OCI-LY3 (cell line): ENCODE measurements at regions not wholly inside any gene's neighbourhood (a gene's known extent, or its start where the extent isn't known, plus 50 kb on each side); places are given as distances from the start of the nearest gene placed in this dataset.

Experiments
- H2AFZ ChIP-seq: fragments of 200-600, 300-600 bp; shearing (Covaris generic); 2 replicates; pipeline ENCODE4 v1.6.0; 2014; ENCODE audit warnings: antibody characterized with exemption, low read depth, low read length
- H3K27ac ChIP-seq: fragments of 200-600, 300-600 bp; sonication (generic); 2 replicates; pipeline ENCODE4 v1.5.1; 2014; ENCODE audit warnings: mild to moderate bottlenecking, low read length, moderate library complexity, mixed read lengths
- H3K27me3 ChIP-seq: fragments of 200-600, 300-600 bp; sonication (generic); 2 replicates; pipeline ENCODE4 v1.6.1; 2014; ENCODE audit warnings: low read depth, low read length, mixed read lengths
- H3K36me3 ChIP-seq: fragments of 200-600, 300-600 bp; sonication (generic); replicated peaks from 2 replicates; pipeline ENCODE3; 2014; ENCODE audit warnings: low read depth, low read length, mixed read lengths
- H3K4me1 ChIP-seq: fragments of 300-600, 200-600 bp; sonication (generic); 2 replicates; pipeline ENCODE4 v1.6.1; 2014; ENCODE audit warnings: low read length, mixed read lengths
- H3K4me2 ChIP-seq: fragments of 200-600, 300-600 bp; sonication (generic); 2 replicates; pipeline ENCODE4 v1.6.1; 2014; ENCODE audit warnings: low read length, mixed read lengths
- H3K4me3 ChIP-seq: fragments of 300-600, 200-600 bp; sonication (generic); 2 replicates; pipeline ENCODE4 v1.5.1; 2014; ENCODE audit warnings: antibody characterized with exemption, mild to moderate bottlenecking, low read length, moderate library complexity
- H3K79me2 ChIP-seq: fragments of 300-600, 200-600 bp; shearing (Covaris generic); 2 replicates; pipeline ENCODE4 v1.6.1; 2014; ENCODE audit warnings: mild to moderate bottlenecking, low read length, mixed read lengths
- H3K9ac ChIP-seq: fragments of 300-600, 200-600 bp; shearing (Covaris generic); 2 replicates; pipeline ENCODE4 v1.6.0; 2014; ENCODE audit warnings: mild to moderate bottlenecking, low read length, moderate library complexity
- H3K9me3 ChIP-seq: fragments of 200-600, 300-600 bp; shearing (Covaris generic); 2 replicates; pipeline ENCODE4 v1.6.1; 2014; ENCODE audit warnings: low read length, mixed read lengths; ENCODE audit not compliant: insufficient read depth
- H4K20me1 ChIP-seq: fragments of 200-600, 300-600 bp; sonication (generic); 2 replicates; pipeline ENCODE4 v1.6.1; 2016; ENCODE audit warnings: low read length, mixed read lengths; ENCODE audit not compliant: insufficient read depth
- CTCF ChIP-seq: fragments of 200-600, 300-600 bp; sonication (generic); IDR thresholded peaks from 2 replicates; pipeline ENCODE4 v1.5.1; 2014; ENCODE audit warnings: antibody characterized with exemption, low read length, low read depth
- EZH2phosphoT487 ChIP-seq: fragments of 200-600 bp; shearing (Covaris generic); IDR thresholded peaks from 2 replicates; pipeline ENCODE4 v1.6.1; 2018; ENCODE audit warnings: antibody characterized with exemption, mixed run types, low read depth

DNA sequence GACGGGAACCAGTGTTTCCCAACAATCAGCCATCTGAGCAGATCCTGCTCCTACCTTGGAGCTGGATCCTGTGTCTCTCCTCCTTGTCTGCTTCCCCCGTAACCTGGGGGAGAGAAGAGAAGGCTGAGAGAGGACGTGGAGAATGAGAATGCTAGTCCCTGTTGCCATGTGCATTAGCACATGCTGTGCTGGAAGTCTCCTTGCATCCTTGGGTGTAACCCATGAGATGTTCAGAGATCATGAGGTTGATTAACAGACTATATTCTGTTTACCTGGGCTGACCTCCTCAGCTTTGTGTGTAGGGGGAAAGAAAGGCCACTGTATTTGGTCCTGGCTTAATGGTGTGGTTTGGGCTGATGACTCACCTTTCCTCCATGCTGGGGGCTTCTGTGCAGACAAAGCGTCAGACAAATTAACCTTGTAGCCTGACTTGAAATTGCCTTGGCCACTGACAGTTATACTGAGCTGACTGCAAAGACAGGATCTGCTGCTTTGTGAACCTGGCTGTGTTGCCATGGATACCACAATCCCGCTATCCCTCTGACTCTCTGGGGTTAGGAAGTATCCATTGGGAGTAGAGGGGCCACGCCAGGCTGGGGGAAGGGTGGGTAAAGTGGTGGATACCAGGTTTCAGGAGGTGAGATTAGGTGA lies 243.7 kb upstream of the CHD6 start:
- TF ChIP-seq CTCF (no peak), EZH2phosphoT487 (no peak)
- no peak overlapping the region for H2AFZ ChIP-seq

GRCh38 chr20:41854765-41855164 lies 236.6 kb upstream of the CHD6 start:
- H3K79me2 ChIP-seq = no peaks in the 10 kb centered on the region
- TF ChIP-seq CTCF (no peak), EZH2phosphoT487 (no peak)
- H3K27me3 ChIP-seq = peaks cover 56% of the 10 kb centered on the region
- H3K9me3 ChIP-seq = no peaks in the 10 kb centered on the region
- H3K4me2 ChIP-seq = no peak overlapping the region
- no peak overlapping the region for H3K4me3 ChIP-seq
- no peaks in the 10 kb centered on the region for H3K4me1 ChIP-seq
- H3K36me3 ChIP-seq = no peaks in the 10 kb centered on the region
- H4K20me1 ChIP-seq = no peaks in the 10 kb centered on the region
- H3K27ac ChIP-seq = no peak overlapping the region
- H2AFZ ChIP-seq = no peak overlapping the region
- no peak overlapping the region for H3K9ac ChIP-seq

More for the DNA sequence above, 243.7 kb upstream of the CHD6 start:
- H3K36me3 ChIP-seq = no peaks in the 10 kb centered on the region
- no peak overlapping the region for H3K4me2 ChIP-seq
- H3K27me3 ChIP-seq = peaks cover 13% of the 10 kb centered on the region
- no peak overlapping the region for H3K27ac ChIP-seq
- no peak overlapping the region for H3K4me3 ChIP-seq
- H4K20me1 ChIP-seq = no peaks in the 10 kb centered on the region
- H3K9me3 ChIP-seq = no peaks in the 10 kb centered on the region
- H3K9ac ChIP-seq = no peak overlapping the region
- H3K79me2 ChIP-seq = no peaks in the 10 kb centered on the region
- H3K4me1 ChIP-seq = peaks cover 6% of the 10 kb centered on the region; the same call in 1 of the 2 replicates

- H3K79me2 ChIP-seq = no peaks in the 10 kb centered on the region
- no peak overlapping the region for H3K9ac ChIP-seq
- no peak for TF ChIP-seq CTCF
- TF ChIP-seq EZH2phosphoT487 = no peak
- no peaks in the 10 kb centered on the region for H4K20me1 ChIP-seq
- no peaks in the 10 kb centered on the region for H3K9me3 ChIP-seq
- H3K27me3 ChIP-seq = peaks cover 54% of the 10 kb centered on the region
- H2AFZ ChIP-seq = no peak overlapping the region
- H3K36me3 ChIP-seq = no peaks in the 10 kb centered on the region
- no peak overlapping the region for H3K4me2 ChIP-seq
- H3K27ac ChIP-seq = no peak overlapping the region
- H3K4me1 ChIP-seq = no peaks in the 10 kb centered on the region
- no peak overlapping the region for H3K4me3 ChIP-seq
These were observed 235.6 kb upstream of the CHD6 start for GRCh38 chr20:41853806-41854205.

- Histone ChIP-seq H3K79me2 (no peaks in the 10 kb centered on the region), H3K27ac (no peak overlapping the region), H4K20me1 (no peaks in the 10 kb centered on the region), H3K9me3 (no peaks in the 10 kb centered on the region), H3K27me3 (peaks cover 50% of the 10 kb centered on the region), H3K4me3 (no peak overlapping the region), H3K4me1 (no peaks in the 10 kb centered on the region), H2AFZ (no peak overlapping the region), H3K4me2 (no peak overlapping the region), H3K9ac (no peak overlapping the region), H3K36me3 (no peaks in the 10 kb centered on the region)
- TF ChIP-seq EZH2phosphoT487 = no peak
- TF ChIP-seq CTCF = peak; percentile 51
These were observed 230.0 kb upstream of the CHD6 start for GRCh38 chr20:41848180-41848579.
